H1 (cell line): ENCODE measurements at regions not wholly inside any gene's neighbourhood (a gene's known extent, or its start where the extent isn't known, plus 50 kb on each side); places are given as distances from the start of the nearest gene placed in this dataset.

Experiments used
- CTCF ChIA-PET: fragments of 300-600 bp; sonication (Branson Sonifier 250); formaldehyde crosslinking; loops from one replicate; lab custom pipeline; 2021; ENCODE audit not compliant: partially characterized antibody; lab: Charles Lee
- POLR2A ChIA-PET: fragments of 300-600 bp; sonication (Branson Sonifier 250); formaldehyde crosslinking; loops from one replicate; lab custom pipeline; 2021; ENCODE audit warnings: inconsistent platforms; ENCODE audit not compliant: partially characterized antibody; lab: Charles Lee
- DNase-seq, 2 experiments: peaks; one replicate each; pipeline versions ENCODE4 v3.0.0 to v3.0.0-alpha.2; 2010 to 2022; ENCODE audit warnings: low spot score in 2 of 2, low read depth in 1 of 2, mixed read lengths in 1 of 2
- FAIRE-seq: peaks from 2 replicates; lab custom pipeline; 2011; peaks lifted over from hg19 to GRCh38; lab: Jason Lieb, UNC
- H2AFZ ChIP-seq: 2 replicates; pipeline ENCODE4 v1.8.1; 2012; ENCODE audit warnings: low read length, inconsistent platforms
- H2AK5ac ChIP-seq: 2 replicates; pipeline ENCODE4 v1.6.1; 2013; ENCODE audit warnings: low read depth, low read length
- H2BK120ac ChIP-seq: replicated peaks from 2 replicates; pipeline ENCODE3; 2013; ENCODE audit warnings: low read depth, low read length, inconsistent platforms
- H2BK12ac ChIP-seq: 2 replicates; pipeline ENCODE4 v1.6.1; 2013; ENCODE audit warnings: low read depth, low read length
- H2BK15ac ChIP-seq: 2 replicates; pipeline ENCODE4 v1.6.1; 2013; ENCODE audit warnings: low read length
- H2BK20ac ChIP-seq: 2 replicates; pipeline ENCODE4 v1.6.1; 2013; ENCODE audit warnings: low read length
- H2BK5ac ChIP-seq: 2 replicates; pipeline ENCODE4 v1.6.1; 2013; ENCODE audit warnings: low read depth, low read length
- H3K14ac ChIP-seq: 2 replicates; pipeline ENCODE4 v1.6.1; 2013; ENCODE audit warnings: inconsistent platforms; ENCODE audit not compliant: insufficient read length
- H3K18ac ChIP-seq: 2 replicates; pipeline ENCODE4 v1.6.1; 2013; ENCODE audit warnings: low read length; ENCODE audit errors: extremely low read depth
- H3K23ac ChIP-seq: 2 replicates; pipeline ENCODE4 v1.6.1; 2013; ENCODE audit warnings: inconsistent platforms; ENCODE audit not compliant: insufficient read length
- H3K23me2 ChIP-seq: 2 replicates; pipeline ENCODE4 v1.6.1; 2013; ENCODE audit warnings: low read depth, low read length
- H3K27ac ChIP-seq: 2 replicates; pipeline ENCODE4 v1.6.1; 2011; ENCODE audit warnings: low read depth, low read length, inconsistent platforms
- H3K27me3 ChIP-seq, 4 experiments: replicated peaks in 1 of 4; 1 replicate in 1 of 4; 2 replicates in 3 of 4; pipeline versions ENCODE4 v1.6.1 to v1.8.1; 2011 to 2013; ENCODE audit warnings: low read length in 3 of 4, mild to moderate bottlenecking in 3 of 4, inconsistent platforms in 2 of 4, mixed read lengths in 2 of 4, moderate library complexity in 1 of 4; ENCODE audit not compliant: control insufficient read depth in 3 of 4, insufficient read depth in 3 of 4; ENCODE audit errors: extremely low read depth in 1 of 4
- H3K36me3 ChIP-seq, 4 experiments: 2 replicates each; pipeline versions ENCODE4 v1.6.1 to v1.8.1; 2011 to 2013; ENCODE audit warnings: mild to moderate bottlenecking in 4 of 4, low read length in 3 of 4, moderate library complexity in 2 of 4, control low read depth in 1 of 4, inconsistent platforms in 1 of 4; ENCODE audit not compliant: insufficient read depth in 4 of 4, control insufficient read depth in 2 of 4
- H3K4ac ChIP-seq: replicated peaks from 2 replicates; pipeline ENCODE3; 2013; ENCODE audit warnings: low read length, low read depth, mixed read lengths, inconsistent platforms; ENCODE audit not compliant: insufficient read length
- H3K4me1 ChIP-seq, 4 experiments: replicated peaks in 1 of 4; 1 replicate in 1 of 4; 2 replicates in 3 of 4; pipeline versions ENCODE4 v1.6.1 to v1.8.1; 2011 to 2013; ENCODE audit warnings: low read length in 3 of 4, inconsistent platforms in 2 of 4, mixed read lengths in 1 of 4; ENCODE audit not compliant: insufficient read depth in 4 of 4, control insufficient read depth in 3 of 4
- H3K4me2 ChIP-seq, 2 experiments: 2 replicates each; pipeline versions ENCODE4 v1.6.1 to v1.8.1; 2011 to 2013; ENCODE audit warnings: low read depth in 2 of 2, low read length in 2 of 2, control low read depth in 1 of 2, inconsistent platforms in 1 of 2, mild to moderate bottlenecking in 1 of 2; ENCODE audit not compliant: insufficient read depth in 1 of 2
- H3K4me3 ChIP-seq, 4 experiments: fragments of 200-600, 300-600 bp in 1 of 4; sonication (generic), shearing (Covaris generic), sonication (Bioruptor Twin) in 1 of 4; 2 replicates each; pipeline versions ENCODE4 v1.5.1 to v1.8.1; 2011 to 2016; ENCODE audit warnings: low read length in 4 of 4, low read depth in 3 of 4, control low read depth in 2 of 4, inconsistent platforms in 2 of 4, mild to moderate bottlenecking in 2 of 4, mixed read lengths in 1 of 4, moderate library complexity in 1 of 4; ENCODE audit not compliant: insufficient read depth in 2 of 4; ENCODE audit errors: extremely low read depth in 1 of 4
- H3K56ac ChIP-seq: replicated peaks from 2 replicates; pipeline ENCODE3; 2013; ENCODE audit warnings: low read depth, mild to moderate bottlenecking, mixed read lengths, low read length, inconsistent platforms; ENCODE audit not compliant: insufficient read length
- H3K79me1 ChIP-seq: 2 replicates; pipeline ENCODE4 v1.6.1; 2013; ENCODE audit warnings: low read depth, low read length, control low read depth
- H3K79me2 ChIP-seq, 2 experiments: 2 replicates each; pipeline versions ENCODE4 v1.6.1 to v1.8.1; 2012 to 2013; ENCODE audit warnings: low read length in 2 of 2, mild to moderate bottlenecking in 2 of 2, inconsistent platforms in 1 of 2; ENCODE audit not compliant: insufficient read depth in 2 of 2, control insufficient read depth in 1 of 2
- H3K9ac ChIP-seq, 4 experiments: replicated peaks in 1 of 4; 1 replicate in 1 of 4; 2 replicates in 3 of 4; pipeline versions ENCODE4 v1.6.1 to v1.8.1; 2011 to 2013; ENCODE audit warnings: low read depth in 3 of 4, low read length in 3 of 4, control low read depth in 2 of 4, mild to moderate bottlenecking in 2 of 4, moderate library complexity in 2 of 4, inconsistent platforms in 1 of 4; ENCODE audit errors: extremely low read depth in 1 of 4
- H3K9me3 ChIP-seq, 2 experiments: 2 replicates each; pipeline versions ENCODE4 v1.6.1 to v1.8.1; 2012 to 2013; ENCODE audit warnings: mild to moderate bottlenecking in 2 of 2, moderate library complexity in 2 of 2, control low read depth in 1 of 2, inconsistent platforms in 1 of 2, low read depth in 1 of 2, low read length in 1 of 2, mixed read lengths in 1 of 2; ENCODE audit not compliant: insufficient read depth in 2 of 2
- H4K20me1 ChIP-seq, 2 experiments: replicated peaks in 1 of 2; 2 replicates each; pipeline versions ENCODE3 to v1.8.1; 2011 to 2013; ENCODE audit warnings: inconsistent platforms in 2 of 2, low read length in 2 of 2, mild to moderate bottlenecking in 1 of 2; ENCODE audit not compliant: insufficient read depth in 2 of 2, control insufficient read depth in 1 of 2
- H4K5ac ChIP-seq: 2 replicates; pipeline ENCODE4 v1.6.1; 2013; ENCODE audit warnings: low read length, low read depth, mixed read lengths, inconsistent platforms; ENCODE audit not compliant: insufficient read length
- H4K8ac ChIP-seq: 2 replicates; pipeline ENCODE4 v1.8.0; 2013; ENCODE audit warnings: mild to moderate bottlenecking, moderate library complexity, low read length, inconsistent platforms; ENCODE audit not compliant: insufficient read depth; ENCODE audit errors: extremely low read depth
- H4K91ac ChIP-seq: replicated peaks from 2 replicates; pipeline ENCODE3; 2013; ENCODE audit warnings: low read length, mixed read lengths, inconsistent platforms; ENCODE audit not compliant: insufficient read length
- CBX5 ChIP-seq: fragments of 300-800, 300-1000 bp; sonication (generic); IDR thresholded peaks from 2 replicates; pipeline ENCODE4 v1.7.1; 2016; ENCODE audit warnings: antibody characterized with exemption, low read length, low read depth
- HDAC2 ChIP-seq, 2 experiments: fragments of 300-600 bp in 1 of 2; sonication (generic) in 1 of 2; IDR thresholded peaks; 2 replicates each; pipeline ENCODE4 v1.6.1; 2011 to 2012; ENCODE audit warnings: low read depth in 2 of 2, low read length in 2 of 2, mild to moderate bottlenecking in 2 of 2, moderate library complexity in 2 of 2, borderline replicate concordance in 1 of 2, inconsistent platforms in 1 of 2
- JUND ChIP-seq: IDR thresholded peaks from 2 replicates; pipeline ENCODE4 v1.6.1; 2011; ENCODE audit warnings: mild to moderate bottlenecking, improper control_type of control experiment, low read length
- RFX5 ChIP-seq: IDR thresholded peaks from 2 replicates; pipeline ENCODE4 v1.6.1; 2011; ENCODE audit warnings: low read depth, low read length, improper control_type of control experiment, borderline replicate concordance
- WGBS, 2 experiments: shearing (Covaris generic) in 1 of 2; methylation state at CpG; one replicate each; pipeline versions ENCODE4 v1.1.6 to v1.1.7; 2013 to 2015; ENCODE audit warnings: low lambda C conversion rate in 2 of 2, mixed read lengths in 2 of 2, inconsistent platforms in 1 of 2, low coverage in 1 of 2, missing lambda C conversion rate in 1 of 2; ENCODE audit not compliant: insufficient replicate concordance in 2 of 2, insufficient coverage in 1 of 2, insufficient read length in 1 of 2; ENCODE audit errors: extremely low coverage in 1 of 2, missing lambda C conversion rate in 1 of 2; 5-methylcytosine and 5-hydroxymethylcytosine counted together

- POLR2A ChIA-PET, result no interaction called here
- FAIRE-seq (no peak), DNase-seq (no peak)
- Histone ChIP-seq H2BK20ac (no peak overlapping the region), H2AFZ (no peak overlapping the region), H2BK5ac (no peak overlapping the region), H3K23me2 (no peaks in the 10 kb centered on the region), H3K27me3 (no peaks in the 10 kb centered on the region), H3K23ac (no peak overlapping the region), H3K4me3 (no peak overlapping the region), H3K79me2 (no peaks in the 10 kb centered on the region), H3K14ac (no peak overlapping the region), H4K8ac (no peak overlapping the region), H4K91ac (no peak overlapping the region), H3K4me2 (no peak overlapping the region), H3K4me1 (no peaks in the 10 kb centered on the region), H2BK12ac (no peak overlapping the region), H3K27ac (no peak overlapping the region), H2BK15ac (no peak overlapping the region), H2BK120ac (no peak overlapping the region), H4K20me1 (no peaks in the 10 kb centered on the region), H3K56ac (no peak overlapping the region), H4K5ac (no peak overlapping the region), H3K9ac (no peak overlapping the region), H3K36me3 (no peaks in the 10 kb centered on the region), H2AK5ac (no peak overlapping the region), H3K4ac (no peak overlapping the region), H3K9me3 (peaks cover 0 to 2% of the 10 kb centered on the region in 2 experiments; a peak in 2 of 4 replicates), H3K18ac (no peak overlapping the region), H3K79me1 (no peaks in the 10 kb centered on the region)
- CTCF ChIA-PET, result interaction anchor here (0.6 to 1.1 kb wide), 2 partner anchors 17 to 18 kb away, joined by 3 to 4 read pairs; no protein-coding TSS in a partner anchor
- TF ChIP-seq CBX5 (no peak), RFX5 (no peak), JUND (no peak), HDAC2 (IDR thresholded peaks at IDR 0.05; ENCODE audit: borderline replicate concordance in 1 of 2, low read depth in 2 of 2, low read length in 2 of 2) (no peak)
- WGBS, 2 experiments, result 90% methylated on average over 23 of the region's 26 CpGs; no CpG with 5 or more reads in 1 of the 2 experiments
Observed at GRCh38 chr20:24763386-24764026, 185.6 kb upstream of the CST7 start.
